ENCODE measurements at regions not wholly inside any gene's neighbourhood (a gene's known extent, or its start where the extent isn't known, plus 50 kb on each side); places are given as distances from the start of the nearest gene placed in this dataset.
"Not testable (repeated sequence)": the region's sequence is repeated elsewhere in the genome, so short reads cannot be mapped to it uniquely, and the experiment has no call there.

GRCh38 chr1:120242582-120242981 lies 66.3 kb upstream of the SEC22B start:
- H3K4me3 Mint-ChIP-seq (ENCODE audit: unreplicated experiment); DNase-seq (ENCODE audit: unreplicated experiment); H3K27ac Mint-ChIP-seq (ENCODE audit: low read depth, unreplicated experiment); intact Hi-C loops (cut with micrococcal nuclease); H3K36me3 Mint-ChIP-seq (ENCODE audit: insufficient read depth, unreplicated experiment); H3K27me3 Mint-ChIP-seq (ENCODE audit: insufficient read depth, unreplicated experiment); BruUV-seq (replicated peaks); POLR2A ChIA-PET; H3K9me3 Mint-ChIP-seq (ENCODE audit: unreplicated experiment); H3K4me1 Mint-ChIP-seq (ENCODE audit: insufficient read depth, unreplicated experiment); CTCF ChIA-PET: not testable (repeated sequence)

DNA sequence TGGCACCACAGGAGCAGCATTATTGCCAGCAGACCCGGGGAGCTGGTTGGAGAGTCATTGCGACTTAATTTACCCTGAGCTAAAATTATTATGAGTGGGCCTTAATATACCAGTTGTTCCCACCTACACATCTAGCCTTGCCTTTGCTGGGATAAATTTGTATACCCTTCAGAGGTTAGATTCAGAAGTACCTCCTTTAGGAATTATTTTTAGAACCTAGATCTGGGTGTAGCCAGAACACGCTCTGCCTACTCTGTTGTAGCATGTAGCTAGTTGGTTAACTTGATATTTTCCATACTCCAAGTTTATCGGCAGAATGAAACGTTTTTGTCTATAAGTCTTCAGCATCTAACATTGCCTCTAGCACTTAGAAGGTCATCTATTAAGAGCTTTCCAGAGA lies 65.5 kb upstream of the SEC22B start:
- H3K27me3 Mint-ChIP-seq (ENCODE audit: insufficient read depth, unreplicated experiment); intact Hi-C loops (cut with micrococcal nuclease); BruUV-seq (replicated peaks); POLR2A ChIA-PET; H3K4me3 Mint-ChIP-seq (ENCODE audit: unreplicated experiment); H3K27ac Mint-ChIP-seq (ENCODE audit: low read depth, unreplicated experiment); CTCF ChIA-PET; H3K4me1 Mint-ChIP-seq (ENCODE audit: insufficient read depth, unreplicated experiment); H3K36me3 Mint-ChIP-seq (ENCODE audit: insufficient read depth, unreplicated experiment); DNase-seq (ENCODE audit: unreplicated experiment); H3K9me3 Mint-ChIP-seq (ENCODE audit: unreplicated experiment): not testable (repeated sequence)

- H3K27me3 Mint-ChIP-seq (ENCODE audit: insufficient read depth, unreplicated experiment); H3K4me3 Mint-ChIP-seq (ENCODE audit: unreplicated experiment); intact Hi-C loops (cut with micrococcal nuclease); POLR2A ChIA-PET; BruUV-seq (replicated peaks); DNase-seq (ENCODE audit: unreplicated experiment); H3K27ac Mint-ChIP-seq (ENCODE audit: low read depth, unreplicated experiment); H3K9me3 Mint-ChIP-seq (ENCODE audit: unreplicated experiment); H3K36me3 Mint-ChIP-seq (ENCODE audit: insufficient read depth, unreplicated experiment); CTCF ChIA-PET; H3K4me1 Mint-ChIP-seq (ENCODE audit: insufficient read depth, unreplicated experiment): not testable (repeated sequence)
These were observed 63.9 kb upstream of the SEC22B start for GRCh38 chr1:120240181-120240580.

- DNase-seq (ENCODE audit: unreplicated experiment); CTCF ChIA-PET; H3K36me3 Mint-ChIP-seq (ENCODE audit: insufficient read depth, unreplicated experiment); BruUV-seq (replicated peaks); intact Hi-C loops (cut with micrococcal nuclease); H3K4me3 Mint-ChIP-seq (ENCODE audit: unreplicated experiment); H3K9me3 Mint-ChIP-seq (ENCODE audit: unreplicated experiment); H3K27me3 Mint-ChIP-seq (ENCODE audit: insufficient read depth, unreplicated experiment); H3K27ac Mint-ChIP-seq (ENCODE audit: low read depth, unreplicated experiment); H3K4me1 Mint-ChIP-seq (ENCODE audit: insufficient read depth, unreplicated experiment); POLR2A ChIA-PET: not testable (repeated sequence)
These were observed 63.0 kb upstream of the SEC22B start for GRCh38 chr1:120239351-120239750.

GRCh38 chr1:120238867-120239266 lies 62.5 kb upstream of the SEC22B start:
- H3K4me1 Mint-ChIP-seq (ENCODE audit: insufficient read depth, unreplicated experiment); BruUV-seq (replicated peaks); CTCF ChIA-PET; intact Hi-C loops (cut with micrococcal nuclease); H3K27me3 Mint-ChIP-seq (ENCODE audit: insufficient read depth, unreplicated experiment); H3K27ac Mint-ChIP-seq (ENCODE audit: low read depth, unreplicated experiment); H3K9me3 Mint-ChIP-seq (ENCODE audit: unreplicated experiment); DNase-seq (ENCODE audit: unreplicated experiment); POLR2A ChIA-PET; H3K4me3 Mint-ChIP-seq (ENCODE audit: unreplicated experiment); H3K36me3 Mint-ChIP-seq (ENCODE audit: insufficient read depth, unreplicated experiment): not testable (repeated sequence)

GRCh38 chr1:120233661-120234018 lies 57.3 kb upstream of the SEC22B start:
- CTCF ChIA-PET; POLR2A ChIA-PET; DNase-seq (ENCODE audit: unreplicated experiment); intact Hi-C loops (cut with micrococcal nuclease); H3K4me1 Mint-ChIP-seq (ENCODE audit: insufficient read depth, unreplicated experiment); H3K9me3 Mint-ChIP-seq (ENCODE audit: unreplicated experiment); H3K27ac Mint-ChIP-seq (ENCODE audit: low read depth, unreplicated experiment); H3K4me3 Mint-ChIP-seq (ENCODE audit: unreplicated experiment); H3K27me3 Mint-ChIP-seq (ENCODE audit: insufficient read depth, unreplicated experiment); BruUV-seq (replicated peaks); H3K36me3 Mint-ChIP-seq (ENCODE audit: insufficient read depth, unreplicated experiment): not testable (repeated sequence)

DNA sequence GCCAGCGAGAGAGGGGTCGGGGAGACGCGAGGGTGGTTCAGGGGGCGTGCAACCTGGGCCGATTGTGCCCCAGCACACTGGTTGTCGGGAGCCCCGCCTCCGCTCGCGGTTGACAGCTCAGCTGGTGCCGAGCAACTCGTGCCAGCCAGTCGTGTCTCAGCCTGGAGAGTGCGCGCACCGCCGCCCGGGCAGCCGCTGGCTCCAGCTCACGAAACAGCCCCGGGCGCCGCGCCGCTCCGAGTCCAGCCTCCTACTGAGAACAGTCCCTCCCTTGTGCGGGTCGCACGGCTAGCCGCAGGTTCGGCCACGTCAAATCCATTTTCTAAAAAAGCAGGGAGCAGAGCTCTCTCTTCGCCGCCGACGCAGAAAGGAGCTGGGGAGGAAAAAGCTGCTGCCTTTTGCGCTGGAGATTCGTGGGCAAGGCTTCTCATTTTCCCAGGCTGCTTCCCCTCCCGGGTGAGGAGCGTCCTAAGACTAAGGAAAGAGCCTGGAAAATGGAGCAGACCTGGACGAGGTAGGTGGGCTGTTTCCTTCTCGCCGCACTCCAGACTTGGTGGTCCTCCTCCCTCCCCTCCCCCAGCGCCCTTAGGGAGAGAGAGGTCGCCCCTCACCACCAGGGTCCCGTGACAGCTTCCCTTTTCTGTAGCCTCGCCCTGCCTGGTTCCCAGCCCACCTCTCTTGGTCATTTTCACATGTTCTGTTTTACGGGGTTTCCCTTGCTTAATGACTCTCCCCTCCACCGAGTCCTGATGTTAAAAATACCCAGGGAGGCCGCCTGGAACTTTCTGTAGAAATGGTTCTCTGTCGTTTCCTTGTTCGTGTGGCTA lies 56.7 kb upstream of the SEC22B start:
- H3K4me3 Mint-ChIP-seq (ENCODE audit: unreplicated experiment); H3K27ac Mint-ChIP-seq (ENCODE audit: low read depth, unreplicated experiment); BruUV-seq (replicated peaks); intact Hi-C loops (cut with micrococcal nuclease); DNase-seq (ENCODE audit: unreplicated experiment); CTCF ChIA-PET; H3K4me1 Mint-ChIP-seq (ENCODE audit: insufficient read depth, unreplicated experiment); H3K36me3 Mint-ChIP-seq (ENCODE audit: insufficient read depth, unreplicated experiment); H3K27me3 Mint-ChIP-seq (ENCODE audit: insufficient read depth, unreplicated experiment); H3K9me3 Mint-ChIP-seq (ENCODE audit: unreplicated experiment); POLR2A ChIA-PET: not testable (repeated sequence)

- CTCF ChIA-PET; H3K27me3 Mint-ChIP-seq (ENCODE audit: insufficient read depth, unreplicated experiment); BruUV-seq (replicated peaks); H3K36me3 Mint-ChIP-seq (ENCODE audit: insufficient read depth, unreplicated experiment); H3K9me3 Mint-ChIP-seq (ENCODE audit: unreplicated experiment); intact Hi-C loops (cut with micrococcal nuclease); H3K4me1 Mint-ChIP-seq (ENCODE audit: insufficient read depth, unreplicated experiment); H3K27ac Mint-ChIP-seq (ENCODE audit: low read depth, unreplicated experiment); POLR2A ChIA-PET; H3K4me3 Mint-ChIP-seq (ENCODE audit: unreplicated experiment); DNase-seq (ENCODE audit: unreplicated experiment): not testable (repeated sequence)
These were observed 53.5 kb upstream of the SEC22B start for GRCh38 chr1:120229835-120230234.
